HG02885 (cell line): ENCODE measurements at regions not wholly inside any gene's neighbourhood (a gene's known extent, or its start where the extent isn't known, plus 50 kb on each side); places are given as distances from the start of the nearest gene placed in this dataset.
"Not testable (repeated sequence)": the region's sequence is repeated elsewhere in the genome, so short reads cannot be mapped to it uniquely, and the experiment has no call there.

Experiments used
- ATAC-seq: cut with Tn5 transposase; IDR thresholded peaks from one replicate; pipeline ENCODE4 v1.9.1; 2021; ENCODE audit warnings: mild to moderate bottlenecking; ENCODE audit not compliant: unreplicated experiment, poor library complexity

DNA sequence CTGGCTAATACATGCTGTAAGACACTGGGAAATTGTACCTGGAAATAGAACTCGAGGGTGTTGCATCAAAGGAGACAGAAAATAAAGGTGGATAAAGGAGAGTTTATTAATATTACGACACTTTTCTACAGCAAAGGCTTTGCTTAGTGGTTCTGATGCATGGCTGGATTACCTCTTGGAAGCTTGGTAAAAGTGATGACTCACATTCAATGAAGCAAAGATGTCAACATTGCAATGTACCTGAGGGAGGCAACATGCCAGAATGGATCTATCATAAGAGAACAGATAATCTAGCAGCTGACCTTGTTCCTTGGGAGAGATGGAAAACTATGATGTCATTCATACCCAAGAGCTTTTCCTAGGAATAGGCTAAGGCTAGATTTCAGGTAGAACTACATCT lies 735.1 kb upstream of the DIAPH2 start:
- ATAC-seq: no peak

DNA sequence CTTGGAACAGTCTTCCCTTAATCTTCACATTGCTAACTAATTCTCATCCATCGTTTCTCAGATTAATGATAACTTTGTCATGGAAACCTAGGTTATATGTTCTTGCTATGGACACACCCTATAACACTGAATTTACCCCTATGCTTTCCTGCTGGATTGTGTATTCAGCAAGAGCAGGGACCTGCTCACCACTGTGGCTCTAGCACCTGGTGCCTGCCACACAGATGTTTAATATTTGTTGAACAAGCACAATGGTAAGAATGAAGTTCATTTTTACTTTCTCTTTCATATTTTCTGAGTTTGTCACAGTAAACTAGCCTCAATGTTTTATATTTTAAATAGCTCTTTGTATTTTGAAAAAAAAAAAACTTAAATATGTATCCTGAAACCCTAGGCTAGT lies 734.0 kb upstream of the DIAPH2 start:
- no peak for ATAC-seq

DNA sequence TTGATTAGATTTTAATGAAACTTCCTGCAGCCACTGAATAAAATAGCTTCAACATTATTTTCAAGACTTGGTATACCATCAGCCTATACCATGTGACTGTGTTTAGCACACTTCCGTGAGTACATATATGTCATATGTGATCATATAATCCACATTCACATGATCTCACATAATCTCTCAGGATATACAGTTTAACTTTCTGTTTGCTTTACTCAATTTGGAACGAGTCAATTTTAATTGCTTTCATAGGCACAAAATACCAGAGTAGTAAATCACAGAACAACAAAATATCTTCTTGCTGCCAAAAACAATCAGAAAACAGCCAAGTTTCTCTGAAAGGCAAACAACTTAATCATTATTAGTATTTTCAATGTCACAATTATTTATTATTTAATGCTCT lies 731.1 kb upstream of the DIAPH2 start:
- ATAC-seq: no peak

DNA sequence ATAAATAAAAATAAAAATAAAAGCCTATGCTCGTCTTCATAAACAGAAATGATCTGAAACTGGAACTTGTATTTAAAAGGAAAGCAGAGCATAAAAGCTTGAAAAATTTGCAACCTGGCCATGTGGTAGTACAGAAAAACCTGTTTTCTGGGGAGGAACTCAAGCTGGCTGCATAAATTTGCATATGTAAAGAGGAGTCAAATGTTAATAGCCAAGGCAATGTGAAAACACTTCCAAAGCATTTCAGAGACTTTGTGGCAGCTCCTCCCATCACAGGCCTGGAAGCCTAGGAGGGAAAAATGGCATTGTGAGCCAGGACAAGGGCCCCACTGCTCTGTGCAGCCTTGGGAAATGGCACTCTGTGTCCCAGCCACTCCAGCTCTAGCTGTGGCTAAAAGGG lies 727.9 kb upstream of the DIAPH2 start:
- no peak for ATAC-seq

DNA sequence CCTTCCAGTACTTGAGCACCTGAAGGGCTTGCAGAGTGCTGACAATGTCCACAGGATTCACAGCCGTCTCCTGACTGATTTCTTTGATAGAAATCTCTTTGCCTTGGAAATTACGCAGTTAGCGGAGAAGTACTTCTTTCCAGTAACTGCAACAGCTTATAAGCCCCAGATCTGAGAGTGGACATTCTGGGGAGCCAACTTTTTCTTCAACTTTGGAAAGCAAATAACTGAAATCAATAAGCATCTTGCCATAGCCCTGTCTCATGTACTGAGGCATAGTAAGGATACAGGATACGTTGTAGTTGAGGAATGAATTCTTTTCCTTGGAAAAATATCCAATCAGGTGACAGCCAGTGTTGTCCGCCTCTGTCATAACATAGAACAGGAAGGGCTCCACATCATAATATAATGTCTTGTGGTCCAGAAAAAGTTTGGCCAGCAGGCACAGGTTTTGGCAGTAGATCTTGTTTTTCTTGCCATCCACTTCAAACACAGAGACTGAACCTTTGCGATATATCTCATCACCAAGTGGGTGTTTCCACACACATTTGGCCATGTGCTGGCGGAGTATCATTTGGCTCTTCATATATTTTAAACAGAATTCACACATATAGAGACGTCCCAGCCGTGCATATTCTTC lies 711.1 kb upstream of the DIAPH2 start:
- ATAC-seq: not testable (repeated sequence)

GRCh38 chrX:95974096-95974470 lies 710.6 kb upstream of the DIAPH2 start:
- no peak for ATAC-seq

DNA sequence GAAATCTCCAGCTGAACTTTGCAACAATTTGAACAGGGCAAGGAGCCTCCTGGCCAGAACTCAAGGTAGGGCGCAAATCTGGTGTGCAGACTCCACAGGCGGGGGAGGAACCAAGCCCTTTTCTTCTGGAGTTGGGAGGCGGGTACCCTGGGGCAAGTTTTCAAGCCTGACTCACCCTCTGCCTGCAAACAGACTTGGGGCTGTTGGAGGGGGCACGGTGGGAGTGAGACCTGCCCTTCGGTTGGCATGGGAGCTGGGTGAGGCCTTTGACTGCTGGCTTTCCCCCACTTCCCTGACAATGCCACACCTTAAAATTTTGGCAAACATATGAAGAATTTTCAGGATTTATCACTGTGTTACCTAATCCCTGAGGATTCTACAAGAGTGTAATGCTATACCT lies 709.8 kb upstream of the DIAPH2 start:
- no peak for ATAC-seq

GRCh38 chrX:95995583-95995982 lies 689.1 kb upstream of the DIAPH2 start:
- ATAC-seq: no peak

DNA sequence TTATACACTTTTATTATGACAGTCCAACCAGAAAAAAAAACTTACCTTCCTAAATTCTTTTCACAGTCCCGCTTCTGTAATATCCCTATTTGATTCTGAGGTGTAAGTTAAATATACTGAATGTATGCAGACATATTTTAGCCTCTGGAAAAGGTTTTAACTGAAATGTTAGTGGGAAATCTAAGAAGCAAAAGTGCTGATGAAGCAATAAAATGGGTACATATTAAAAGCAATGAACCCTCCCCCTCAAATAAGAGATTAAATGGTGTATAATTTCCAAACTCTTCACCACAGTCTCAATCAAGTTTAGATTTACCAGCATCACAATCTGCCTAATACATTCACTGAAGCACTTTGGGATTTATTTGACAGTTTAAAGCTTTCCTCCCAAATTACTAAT lies 688.3 kb upstream of the DIAPH2 start:
- ATAC-seq: no peak

- no peak for ATAC-seq
Observed at GRCh38 chrX:96002431-96002830, 682.2 kb upstream of the DIAPH2 start.

DNA sequence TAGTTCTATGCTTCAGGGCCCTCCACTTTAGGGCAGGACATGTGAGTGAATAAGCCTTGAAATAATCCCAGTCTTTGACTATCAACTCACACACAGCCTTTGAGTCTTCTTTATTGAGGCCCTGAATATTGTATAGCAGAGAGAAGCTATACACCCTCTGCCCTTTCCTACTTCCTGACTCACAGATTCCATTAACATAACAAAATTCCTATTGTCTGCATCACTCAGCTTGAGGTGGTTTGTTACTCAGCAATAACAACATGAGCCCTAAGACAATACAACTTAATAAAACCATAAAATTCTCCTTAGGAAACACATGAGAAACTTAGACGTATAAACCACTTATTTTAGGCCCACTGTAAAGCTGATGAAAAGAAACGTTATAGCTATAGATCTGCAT lies 680.3 kb upstream of the DIAPH2 start:
- ATAC-seq: no peak

DNA sequence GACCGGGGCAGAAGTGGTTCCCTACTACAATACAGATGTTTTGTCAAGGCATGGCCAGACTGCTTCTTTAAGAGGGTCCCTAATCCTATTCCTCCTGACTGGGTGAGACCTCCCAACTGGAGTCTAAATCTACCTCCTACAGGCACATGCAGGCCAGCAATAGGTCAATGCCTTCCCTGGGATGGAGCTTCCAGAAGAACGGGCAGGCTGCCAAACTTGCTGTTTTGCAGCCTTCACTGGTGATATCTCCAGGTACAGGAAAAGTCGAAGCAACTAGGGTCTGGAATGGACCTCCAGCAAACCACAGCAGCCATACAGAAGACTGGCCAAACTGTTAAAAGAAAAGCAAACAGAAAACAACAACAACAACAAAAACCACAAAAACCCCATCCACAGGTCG lies 678.4 kb upstream of the DIAPH2 start:
- ATAC-seq: no peak

DNA sequence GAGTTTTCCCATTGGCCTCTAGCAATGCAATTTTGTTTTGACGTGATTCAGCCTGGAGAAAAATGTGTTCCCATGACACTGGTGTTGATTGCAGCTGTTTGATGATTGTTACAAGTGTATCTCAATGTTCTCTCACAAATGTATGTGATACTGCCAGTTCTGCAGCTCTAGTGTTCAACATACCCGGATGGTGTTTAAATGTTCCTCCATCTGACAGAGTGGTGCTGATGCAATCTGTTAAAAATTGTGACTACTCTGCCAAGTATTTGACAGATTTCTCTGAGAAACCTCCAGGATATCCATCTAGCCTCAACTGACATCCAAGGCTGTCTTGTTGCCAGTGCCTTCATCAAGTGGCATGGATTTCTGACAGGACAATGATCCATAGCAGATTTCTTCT lies 657.2 kb upstream of the DIAPH2 start:
- ATAC-seq: no peak

GRCh38 chrX:96052078-96052477 lies 632.6 kb upstream of the DIAPH2 start:
- ATAC-seq: no peak

DNA sequence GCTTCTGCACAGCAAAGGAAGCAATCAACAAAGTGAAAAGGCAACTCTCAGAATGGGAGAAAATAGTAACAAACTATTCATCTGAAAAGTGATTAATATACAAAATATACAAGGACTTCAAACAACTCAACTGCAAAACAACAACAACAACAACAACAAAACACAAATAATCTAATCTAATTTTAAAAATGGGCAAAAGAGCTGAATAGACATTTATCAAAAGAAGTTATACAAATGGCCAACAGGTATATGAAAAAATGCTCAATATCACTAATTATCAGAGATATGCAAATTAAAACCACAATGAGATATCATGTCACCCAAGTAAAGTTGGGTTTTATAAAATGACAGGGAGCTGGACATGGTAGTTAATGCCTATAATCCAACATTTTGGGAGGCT lies 602.8 kb upstream of the DIAPH2 start:
- no peak for ATAC-seq

DNA sequence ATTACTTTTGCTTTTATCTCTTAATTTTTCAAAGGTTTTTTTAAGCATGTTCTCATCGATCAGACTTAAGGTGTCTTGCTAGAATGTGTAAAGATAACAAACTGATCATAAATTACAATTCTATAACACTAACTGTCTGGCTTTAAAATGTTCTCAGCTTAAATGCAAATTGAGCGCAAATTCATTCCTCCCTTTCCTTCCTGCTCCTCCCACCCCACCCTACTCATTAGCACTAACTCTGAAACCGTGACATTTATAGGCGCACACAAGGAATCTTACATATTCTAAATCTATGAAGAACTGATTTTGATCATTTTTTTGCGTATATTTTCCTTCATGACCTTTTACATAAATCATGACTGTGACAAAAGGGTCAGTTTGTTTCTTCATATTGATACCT lies 590.0 kb upstream of the DIAPH2 start:
- ATAC-seq: no peak

DNA sequence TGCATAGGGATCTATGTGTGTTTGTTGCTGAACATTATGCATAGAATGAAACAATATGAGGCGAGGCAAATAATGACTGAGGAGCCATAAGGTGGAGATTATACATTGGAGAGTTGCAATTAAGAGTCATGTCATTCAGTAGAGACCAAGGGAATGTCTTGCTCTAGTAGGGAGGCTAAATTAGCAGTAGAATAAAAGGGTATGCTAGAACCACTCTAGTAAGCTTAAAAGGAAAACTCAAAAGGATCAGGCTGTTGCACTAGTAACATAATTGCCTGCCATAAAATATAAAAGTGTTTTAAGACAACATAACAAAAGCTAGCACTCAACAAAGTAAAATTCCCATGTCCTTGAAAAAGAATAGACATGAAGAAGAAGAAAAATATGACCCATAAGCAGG lies 586.2 kb upstream of the DIAPH2 start:
- no peak for ATAC-seq

DNA sequence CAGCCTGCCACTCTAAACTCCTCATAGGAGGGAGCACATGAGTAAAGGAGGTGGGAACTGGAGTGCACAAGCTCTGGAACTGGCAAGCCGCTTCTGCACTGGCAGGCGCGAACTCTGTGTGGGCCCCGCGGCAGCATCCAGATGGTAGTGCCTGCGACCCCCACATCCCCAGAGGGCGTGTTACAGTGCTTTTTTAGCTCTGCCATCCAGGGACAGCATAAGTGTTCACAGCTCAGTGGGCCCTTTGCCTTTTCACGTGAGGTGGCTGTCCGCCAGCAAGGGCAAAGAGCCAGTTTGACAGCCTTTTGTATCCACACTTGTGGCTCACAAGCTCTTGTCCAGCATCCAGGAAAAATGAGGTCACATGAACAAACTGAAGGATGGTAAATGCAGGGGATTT lies 581.6 kb upstream of the DIAPH2 start:
- no peak for ATAC-seq

DNA sequence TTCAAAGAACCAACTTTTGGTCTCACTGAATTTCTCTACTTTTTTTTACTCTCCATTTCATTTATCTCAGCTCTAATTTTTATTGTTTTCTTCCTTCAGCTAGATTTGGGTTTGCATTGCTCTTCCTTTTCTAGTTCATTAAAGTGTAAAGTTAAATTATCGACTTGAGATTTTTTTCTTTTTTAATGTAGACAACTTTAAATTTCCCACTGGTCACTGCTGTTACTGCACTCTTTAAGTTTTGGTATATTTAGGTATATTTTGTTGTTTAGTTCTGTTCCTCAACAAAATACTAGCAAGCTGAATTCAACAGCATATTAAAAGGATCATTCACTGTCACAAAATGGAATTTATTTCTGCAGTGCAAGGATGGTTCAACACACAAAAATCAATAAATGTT lies 572.0 kb upstream of the DIAPH2 start:
- no peak for ATAC-seq

- no peak for ATAC-seq
Observed at GRCh38 chrX:96126182-96126581, 558.5 kb upstream of the DIAPH2 start.

- ATAC-seq: not testable (repeated sequence)
Observed at GRCh38 chrX:96128058-96128457, 556.6 kb upstream of the DIAPH2 start.

GRCh38 chrX:96140796-96141195 lies 543.8 kb upstream of the DIAPH2 start:
- no peak for ATAC-seq

- ATAC-seq: no peak
Observed at GRCh38 chrX:96147681-96148080, 537.0 kb upstream of the DIAPH2 start.
